RWPE2 (cell line): ENCODE measurements at regions not wholly inside any gene's neighbourhood (a gene's known extent, or its start where the extent isn't known, plus 50 kb on each side); places are given as distances from the start of the nearest gene placed in this dataset.

Experiments
- ATAC-seq: fragments of 200-7000 bp; cut with Tn5 transposase; 3 replicates; pipeline ENCODE4 v1.9.1; 2021; ENCODE audit warnings: low read depth
- DNase-seq: peaks from one replicate; pipeline ENCODE4 v3.0.0-alpha.2; 2020; ENCODE audit warnings: low spot score
- H3K27ac ChIP-seq: fragments of 450-650 bp; 2 replicates; pipeline ENCODE4 v1.5.1; 2017; ENCODE audit warnings: mild to moderate bottlenecking; ENCODE audit not compliant: poor library complexity, severe bottlenecking
- H3K27me3 ChIP-seq: fragments of 250-450 bp; sonication (Bioruptor Pico); 2 replicates; pipeline ENCODE4 v1.5.1; 2021; ENCODE audit warnings: mild to moderate bottlenecking, moderate library complexity; ENCODE audit not compliant: insufficient read depth, poor library complexity, severe bottlenecking
- H3K36me3 ChIP-seq: fragments of 250-450 bp; sonication (Bioruptor Pico); 2 replicates; pipeline ENCODE4 v1.5.1; 2020; ENCODE audit warnings: low read depth, mild to moderate bottlenecking, moderate library complexity
- H3K4me1 ChIP-seq: fragments of 250-450 bp; sonication (Bioruptor Pico); 2 replicates; pipeline ENCODE4 v1.5.1; 2021; ENCODE audit warnings: mild to moderate bottlenecking, moderate library complexity; ENCODE audit not compliant: insufficient read depth, poor library complexity, severe bottlenecking
- H3K4me3 ChIP-seq: fragments of 250-450 bp; sonication (Bioruptor Pico); 2 replicates; pipeline ENCODE4 v1.5.1; 2021; ENCODE audit warnings: mild to moderate bottlenecking, moderate library complexity; ENCODE audit not compliant: severe bottlenecking
- H3K9me3 ChIP-seq: fragments of 250-450 bp; sonication (Bioruptor Pico); 2 replicates; pipeline ENCODE4 v1.5.1; 2021; ENCODE audit warnings: mild to moderate bottlenecking, moderate library complexity; ENCODE audit not compliant: severe bottlenecking
- TF ChIP-seq, protein P1 (sequence below): fragments of 450-650 bp; IDR thresholded peaks from one replicate; pipeline ENCODE4 v1.5.1; 2017; ENCODE audit warnings: mild to moderate bottlenecking, moderate library complexity; ENCODE audit not compliant: poor library complexity, severe bottlenecking

DNA sequence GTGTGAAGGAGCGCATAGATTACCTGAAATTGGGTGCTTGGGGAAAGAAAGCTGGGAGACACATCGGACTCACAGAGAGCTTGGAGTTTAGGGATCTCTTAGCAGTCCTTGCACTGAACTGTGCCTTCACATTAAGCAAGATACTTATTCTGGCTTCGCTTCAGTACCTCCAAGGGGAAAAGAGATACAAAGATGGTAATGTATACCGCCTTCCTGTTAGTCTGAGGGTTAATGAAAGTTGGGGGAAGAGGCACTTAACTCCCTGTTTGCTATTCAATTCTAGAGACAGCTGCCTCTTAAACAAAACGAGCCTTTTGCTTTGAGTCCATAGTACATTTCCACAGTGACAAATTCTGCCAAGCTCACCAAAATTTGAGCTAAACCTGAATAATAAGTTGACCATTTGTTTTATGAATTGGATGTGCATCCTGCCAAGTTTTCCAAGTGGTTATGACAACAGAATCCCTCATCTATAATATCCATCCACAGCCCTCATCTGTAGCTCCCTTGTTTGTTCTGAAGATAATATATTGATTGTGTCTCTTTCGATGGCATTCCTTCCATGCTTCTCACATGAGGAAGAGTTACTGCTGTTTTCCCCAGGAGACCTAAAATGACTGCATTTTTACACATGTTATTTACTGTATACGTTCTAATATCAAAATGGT lies 287.1 kb upstream of the ATP5MC3 start:
- no peak for ATAC-seq

DNA sequence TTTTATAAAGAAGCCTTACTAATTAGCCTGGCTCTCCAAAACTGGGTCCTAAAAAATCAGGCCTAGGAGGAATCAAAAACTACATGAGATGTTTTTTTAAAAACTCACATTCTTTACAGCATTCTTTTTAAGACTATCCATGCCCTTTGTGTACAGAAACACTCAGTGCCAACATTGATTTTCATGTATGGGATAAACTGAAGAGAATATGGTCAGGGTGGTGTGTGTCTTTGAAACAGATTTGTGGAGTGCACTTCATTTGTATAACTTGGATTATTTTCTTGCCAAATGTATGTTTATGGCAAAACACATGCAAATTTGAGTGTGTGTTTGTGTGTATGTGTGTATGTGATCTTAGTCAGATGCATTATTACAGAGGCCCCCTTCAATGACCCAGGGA lies 283.6 kb upstream of the ATP5MC3 start:
- DNase-seq (no peak), ATAC-seq (no peak)
- Histone ChIP-seq H3K4me1 (no peaks in the 10 kb centered on the region), H3K9me3 (no peaks in the 10 kb centered on the region), H3K36me3 (no peaks in the 10 kb centered on the region), H3K27ac (no peak overlapping the region), H3K4me3 (no peak overlapping the region), H3K27me3 (no peaks in the 10 kb centered on the region)
- TF ChIP-seq, protein P1, sequence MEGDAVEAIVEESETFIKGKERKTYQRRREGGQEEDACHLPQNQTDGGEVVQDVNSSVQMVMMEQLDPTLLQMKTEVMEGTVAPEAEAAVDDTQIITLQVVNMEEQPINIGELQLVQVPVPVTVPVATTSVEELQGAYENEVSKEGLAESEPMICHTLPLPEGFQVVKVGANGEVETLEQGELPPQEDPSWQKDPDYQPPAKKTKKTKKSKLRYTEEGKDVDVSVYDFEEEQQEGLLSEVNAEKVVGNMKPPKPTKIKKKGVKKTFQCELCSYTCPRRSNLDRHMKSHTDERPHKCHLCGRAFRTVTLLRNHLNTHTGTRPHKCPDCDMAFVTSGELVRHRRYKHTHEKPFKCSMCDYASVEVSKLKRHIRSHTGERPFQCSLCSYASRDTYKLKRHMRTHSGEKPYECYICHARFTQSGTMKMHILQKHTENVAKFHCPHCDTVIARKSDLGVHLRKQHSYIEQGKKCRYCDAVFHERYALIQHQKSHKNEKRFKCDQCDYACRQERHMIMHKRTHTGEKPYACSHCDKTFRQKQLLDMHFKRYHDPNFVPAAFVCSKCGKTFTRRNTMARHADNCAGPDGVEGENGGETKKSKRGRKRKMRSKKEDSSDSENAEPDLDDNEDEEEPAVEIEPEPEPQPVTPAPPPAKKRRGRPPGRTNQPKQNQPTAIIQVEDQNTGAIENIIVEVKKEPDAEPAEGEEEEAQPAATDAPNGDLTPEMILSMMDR: no peak

More for the DNA sequence above, 287.1 kb upstream of the ATP5MC3 start:
- Histone ChIP-seq H3K27me3 (no peaks in the 10 kb centered on the region), H3K4me3 (no peak overlapping the region), H3K4me1 (no peaks in the 10 kb centered on the region), H3K36me3 (no peaks in the 10 kb centered on the region), H3K9me3 (no peaks in the 10 kb centered on the region), H3K27ac (no peak overlapping the region)
- DNase-seq: no peak
- TF ChIP-seq, protein P1: no peak

DNA sequence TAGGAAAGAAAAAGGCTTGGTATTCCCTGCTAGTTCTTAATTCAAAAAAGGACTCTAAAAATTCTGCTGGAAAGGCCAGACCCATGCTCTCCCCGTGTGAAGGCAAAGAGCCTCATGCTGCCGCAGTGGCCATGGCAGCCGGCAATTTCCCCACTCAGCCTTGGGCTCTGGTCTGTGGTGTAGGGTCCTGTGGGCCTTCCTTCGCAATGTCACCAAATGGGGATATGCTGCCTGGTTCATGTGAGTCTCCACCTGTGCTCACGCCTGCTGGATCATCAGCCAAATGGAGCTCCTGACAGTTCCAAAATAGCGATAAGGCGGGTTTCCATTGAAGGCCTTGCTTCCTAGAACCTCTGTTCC lies 282.8 kb upstream of the ATP5MC3 start:
- ATAC-seq (no peak), DNase-seq (no peak)
- H3K4me3 ChIP-seq: no peak overlapping the region
- no peak overlapping the region for H3K27ac ChIP-seq
- TF ChIP-seq, protein P1: no peak
- H3K4me1 ChIP-seq: no peaks in the 10 kb centered on the region
- H3K9me3 ChIP-seq: no peaks in the 10 kb centered on the region
- H3K27me3 ChIP-seq: no peaks in the 10 kb centered on the region
- no peaks in the 10 kb centered on the region for H3K36me3 ChIP-seq

DNA sequence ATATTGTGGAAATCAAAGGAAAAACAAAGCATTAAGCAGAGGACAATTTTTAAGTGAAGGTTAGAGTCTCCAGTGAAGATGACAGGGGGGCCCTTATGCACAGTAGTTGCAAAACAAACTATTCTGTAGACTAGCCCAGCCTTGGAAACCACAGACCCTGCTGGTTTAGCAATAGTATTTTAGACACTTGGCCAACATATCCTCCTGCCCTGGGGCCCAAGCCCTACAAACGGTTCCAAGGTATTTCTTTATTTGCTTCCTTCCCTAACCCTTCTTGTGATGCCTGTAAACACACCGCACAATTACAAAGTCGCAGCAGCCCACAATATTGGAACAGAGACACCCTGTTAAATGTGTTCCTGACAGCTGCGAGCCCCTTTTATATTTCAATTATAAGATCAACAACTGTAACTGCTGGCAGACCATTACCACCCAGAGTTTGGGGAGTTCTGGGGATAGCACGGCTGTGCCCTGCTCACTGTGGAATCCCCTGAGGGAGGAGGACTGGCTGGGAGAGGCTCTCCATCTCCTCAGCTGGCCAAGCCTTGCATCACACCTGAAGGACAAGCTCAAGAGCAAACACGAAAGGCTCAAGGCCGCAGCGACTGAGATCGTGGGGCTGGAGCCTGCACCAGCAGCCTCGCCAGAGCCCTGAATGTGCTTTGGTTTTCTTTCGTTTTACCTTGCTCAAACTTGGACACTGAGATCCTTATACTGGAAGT lies 282.2 kb upstream of the ATP5MC3 start:
- Histone ChIP-seq H3K9me3 (no peaks in the 10 kb centered on the region), H3K27ac (no peak overlapping the region), H3K36me3 (no peaks in the 10 kb centered on the region), H3K4me1 (no peaks in the 10 kb centered on the region), H3K27me3 (no peaks in the 10 kb centered on the region), H3K4me3 (no peak overlapping the region)
- TF ChIP-seq, protein P1: no peak
- DNase-seq (no peak), ATAC-seq (0 out of 3 replicates have a peak, but pooled peaks have one; percentile 25)

DNA sequence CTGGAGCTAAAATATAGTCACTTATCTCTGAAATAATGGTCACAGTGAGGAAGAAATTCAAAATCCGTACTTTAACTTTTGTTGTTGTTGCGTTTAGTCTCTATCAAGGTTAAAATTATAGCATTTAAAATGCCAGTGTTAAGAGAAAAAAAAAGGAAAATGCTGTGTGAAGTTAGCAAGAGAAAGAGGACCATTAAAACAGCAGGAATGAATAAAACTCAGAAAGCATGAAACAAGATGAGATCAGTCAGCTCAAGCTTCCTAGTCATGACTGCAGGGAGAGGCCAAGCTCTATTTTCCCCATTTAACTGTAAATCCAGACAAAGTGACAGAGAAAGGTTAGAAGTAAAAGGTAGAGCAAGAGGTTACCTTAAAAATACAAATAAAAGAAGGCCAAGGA lies 281.7 kb upstream of the ATP5MC3 start:
- H3K36me3 ChIP-seq: no peaks in the 10 kb centered on the region
- DNase-seq: no peak
- H3K4me1 ChIP-seq: no peaks in the 10 kb centered on the region
- H3K9me3 ChIP-seq: no peaks in the 10 kb centered on the region
- no peak overlapping the region for H3K4me3 ChIP-seq
- ATAC-seq: no peak
- TF ChIP-seq, protein P1: no peak
- H3K27ac ChIP-seq: no peak overlapping the region
- no peaks in the 10 kb centered on the region for H3K27me3 ChIP-seq
